ENCODE measurements at regions not wholly inside any gene's neighbourhood (a gene's known extent, or its start where the extent isn't known, plus 50 kb on each side); places are given as distances from the start of the nearest gene placed in this dataset.

DNA sequence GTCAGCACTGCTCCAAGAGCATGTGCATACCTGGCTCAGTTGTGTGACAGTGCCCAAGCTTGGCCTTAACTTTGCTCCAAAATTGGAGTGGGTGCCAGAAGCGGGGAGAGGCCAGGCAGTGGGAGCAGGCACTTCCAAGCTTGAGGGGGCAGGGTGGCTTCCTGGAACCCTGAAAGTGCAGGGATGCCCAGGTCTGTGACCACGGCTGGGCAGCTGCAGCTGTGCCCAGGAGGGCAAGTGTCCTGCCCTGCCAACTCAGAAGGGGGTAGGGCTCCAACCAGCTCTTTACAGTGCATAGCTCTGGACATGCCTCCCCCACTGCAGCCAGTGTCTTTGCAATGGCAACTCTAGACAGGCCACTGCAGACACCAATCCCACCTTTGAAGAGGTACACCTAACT lies 478.6 kb downstream of the OTOL1 start:
- no peak for TF ChIP-seq POLR2A (IDR thresholded peaks at IDR 0.05; ENCODE audit: low read length)
- TF ChIP-seq RAD21 (conservative IDR thresholded peaks at IDR 0.05 in 1 of 2, IDR thresholded peaks at IDR 0.05 in 1 of 2): no peak
- TF ChIP-seq JUN (IDR thresholded peaks at IDR 0.05): no peak
- TF ChIP-seq, protein P1, sequence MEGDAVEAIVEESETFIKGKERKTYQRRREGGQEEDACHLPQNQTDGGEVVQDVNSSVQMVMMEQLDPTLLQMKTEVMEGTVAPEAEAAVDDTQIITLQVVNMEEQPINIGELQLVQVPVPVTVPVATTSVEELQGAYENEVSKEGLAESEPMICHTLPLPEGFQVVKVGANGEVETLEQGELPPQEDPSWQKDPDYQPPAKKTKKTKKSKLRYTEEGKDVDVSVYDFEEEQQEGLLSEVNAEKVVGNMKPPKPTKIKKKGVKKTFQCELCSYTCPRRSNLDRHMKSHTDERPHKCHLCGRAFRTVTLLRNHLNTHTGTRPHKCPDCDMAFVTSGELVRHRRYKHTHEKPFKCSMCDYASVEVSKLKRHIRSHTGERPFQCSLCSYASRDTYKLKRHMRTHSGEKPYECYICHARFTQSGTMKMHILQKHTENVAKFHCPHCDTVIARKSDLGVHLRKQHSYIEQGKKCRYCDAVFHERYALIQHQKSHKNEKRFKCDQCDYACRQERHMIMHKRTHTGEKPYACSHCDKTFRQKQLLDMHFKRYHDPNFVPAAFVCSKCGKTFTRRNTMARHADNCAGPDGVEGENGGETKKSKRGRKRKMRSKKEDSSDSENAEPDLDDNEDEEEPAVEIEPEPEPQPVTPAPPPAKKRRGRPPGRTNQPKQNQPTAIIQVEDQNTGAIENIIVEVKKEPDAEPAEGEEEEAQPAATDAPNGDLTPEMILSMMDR (IDR thresholded peaks at IDR 0.05): no peak
- TF ChIP-seq, protein P2, sequence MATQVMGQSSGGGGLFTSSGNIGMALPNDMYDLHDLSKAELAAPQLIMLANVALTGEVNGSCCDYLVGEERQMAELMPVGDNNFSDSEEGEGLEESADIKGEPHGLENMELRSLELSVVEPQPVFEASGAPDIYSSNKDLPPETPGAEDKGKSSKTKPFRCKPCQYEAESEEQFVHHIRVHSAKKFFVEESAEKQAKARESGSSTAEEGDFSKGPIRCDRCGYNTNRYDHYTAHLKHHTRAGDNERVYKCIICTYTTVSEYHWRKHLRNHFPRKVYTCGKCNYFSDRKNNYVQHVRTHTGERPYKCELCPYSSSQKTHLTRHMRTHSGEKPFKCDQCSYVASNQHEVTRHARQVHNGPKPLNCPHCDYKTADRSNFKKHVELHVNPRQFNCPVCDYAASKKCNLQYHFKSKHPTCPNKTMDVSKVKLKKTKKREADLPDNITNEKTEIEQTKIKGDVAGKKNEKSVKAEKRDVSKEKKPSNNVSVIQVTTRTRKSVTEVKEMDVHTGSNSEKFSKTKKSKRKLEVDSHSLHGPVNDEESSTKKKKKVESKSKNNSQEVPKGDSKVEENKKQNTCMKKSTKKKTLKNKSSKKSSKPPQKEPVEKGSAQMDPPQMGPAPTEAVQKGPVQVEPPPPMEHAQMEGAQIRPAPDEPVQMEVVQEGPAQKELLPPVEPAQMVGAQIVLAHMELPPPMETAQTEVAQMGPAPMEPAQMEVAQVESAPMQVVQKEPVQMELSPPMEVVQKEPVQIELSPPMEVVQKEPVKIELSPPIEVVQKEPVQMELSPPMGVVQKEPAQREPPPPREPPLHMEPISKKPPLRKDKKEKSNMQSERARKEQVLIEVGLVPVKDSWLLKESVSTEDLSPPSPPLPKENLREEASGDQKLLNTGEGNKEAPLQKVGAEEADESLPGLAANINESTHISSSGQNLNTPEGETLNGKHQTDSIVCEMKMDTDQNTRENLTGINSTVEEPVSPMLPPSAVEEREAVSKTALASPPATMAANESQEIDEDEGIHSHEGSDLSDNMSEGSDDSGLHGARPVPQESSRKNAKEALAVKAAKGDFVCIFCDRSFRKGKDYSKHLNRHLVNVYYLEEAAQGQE (IDR thresholded peaks at IDR 0.05): no peak
- no peak for TF ChIP-seq CHD2 (IDR thresholded peaks at IDR 0.05; ENCODE audit: low read length, partially characterized antibody)
- TF ChIP-seq TP53 (CRISPR knock-in tag; IDR thresholded peaks at IDR 0.05): no peak
- TF ChIP-seq, protein P3, sequence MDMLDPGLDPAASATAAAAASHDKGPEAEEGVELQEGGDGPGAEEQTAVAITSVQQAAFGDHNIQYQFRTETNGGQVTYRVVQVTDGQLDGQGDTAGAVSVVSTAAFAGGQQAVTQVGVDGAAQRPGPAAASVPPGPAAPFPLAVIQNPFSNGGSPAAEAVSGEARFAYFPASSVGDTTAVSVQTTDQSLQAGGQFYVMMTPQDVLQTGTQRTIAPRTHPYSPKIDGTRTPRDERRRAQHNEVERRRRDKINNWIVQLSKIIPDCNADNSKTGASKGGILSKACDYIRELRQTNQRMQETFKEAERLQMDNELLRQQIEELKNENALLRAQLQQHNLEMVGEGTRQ (IDR thresholded peaks at IDR 0.05): no peak
- TF ChIP-seq, protein P4, sequence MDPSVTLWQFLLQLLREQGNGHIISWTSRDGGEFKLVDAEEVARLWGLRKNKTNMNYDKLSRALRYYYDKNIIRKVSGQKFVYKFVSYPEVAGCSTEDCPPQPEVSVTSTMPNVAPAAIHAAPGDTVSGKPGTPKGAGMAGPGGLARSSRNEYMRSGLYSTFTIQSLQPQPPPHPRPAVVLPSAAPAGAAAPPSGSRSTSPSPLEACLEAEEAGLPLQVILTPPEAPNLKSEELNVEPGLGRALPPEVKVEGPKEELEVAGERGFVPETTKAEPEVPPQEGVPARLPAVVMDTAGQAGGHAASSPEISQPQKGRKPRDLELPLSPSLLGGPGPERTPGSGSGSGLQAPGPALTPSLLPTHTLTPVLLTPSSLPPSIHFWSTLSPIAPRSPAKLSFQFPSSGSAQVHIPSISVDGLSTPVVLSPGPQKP (IDR thresholded peaks at IDR 0.05; ENCODE audit: low read depth, low read length): no peak
- TF ChIP-seq, protein P5, sequence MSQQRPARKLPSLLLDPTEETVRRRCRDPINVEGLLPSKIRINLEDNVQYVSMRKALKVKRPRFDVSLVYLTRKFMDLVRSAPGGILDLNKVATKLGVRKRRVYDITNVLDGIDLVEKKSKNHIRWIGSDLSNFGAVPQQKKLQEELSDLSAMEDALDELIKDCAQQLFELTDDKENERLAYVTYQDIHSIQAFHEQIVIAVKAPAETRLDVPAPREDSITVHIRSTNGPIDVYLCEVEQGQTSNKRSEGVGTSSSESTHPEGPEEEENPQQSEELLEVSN (IDR thresholded peaks at IDR 0.05; ENCODE audit: borderline replicate concordance, low read depth): no peak

Data from A549 (cell line).